HG03159 (cell line): ENCODE measurements at regions not wholly inside any gene's neighbourhood (a gene's known extent, or its start where the extent isn't known, plus 50 kb on each side); places are given as distances from the start of the nearest gene placed in this dataset.
A peak's percentile ranks its signal among the peaks of the same experiment; 100 is the strongest.

ENCODE experiments used
- ATAC-seq: cut with Tn5 transposase; IDR thresholded peaks from one replicate; pipeline ENCODE4 v1.9.1; 2021; ENCODE audit warnings: mild to moderate bottlenecking, moderate library complexity; ENCODE audit not compliant: unreplicated experiment

GRCh38 chr2:217222309-217222910 is 362.5 kb upstream of the TNP1 start:
- ATAC-seq: no peak

- ATAC-seq: no peak
Observed at GRCh38 chr2:217220228-217221013, 360.6 kb upstream of the TNP1 start.

- ATAC-seq: no peak
Observed at GRCh38 chr2:217219164-217219520, 359.3 kb upstream of the TNP1 start.

GRCh38 chr2:217218269-217219163 is 358.7 kb upstream of the TNP1 start:
- ATAC-seq: peak; percentile 70

GRCh38 chr2:217216982-217217381 is 357.1 kb upstream of the TNP1 start:
- no peak for ATAC-seq

GRCh38 chr2:217216316-217216715 is 356.5 kb upstream of the TNP1 start:
- ATAC-seq: no peak

GRCh38 chr2:217215877-217216276 is 356.0 kb upstream of the TNP1 start:
- no peak for ATAC-seq

- no peak for ATAC-seq
Observed at GRCh38 chr2:217208867-217209266, 349.0 kb upstream of the TNP1 start.

GRCh38 chr2:217207699-217208010 is 347.8 kb upstream of the TNP1 start:
- no peak for ATAC-seq

- ATAC-seq: no peak
Observed at GRCh38 chr2:217206907-217207698, 347.2 kb upstream of the TNP1 start.

- ATAC-seq: no peak
Observed at GRCh38 chr2:217206016-217206725, 346.3 kb upstream of the TNP1 start.

- no peak for ATAC-seq
Observed at GRCh38 chr2:217204358-217204757, 344.5 kb upstream of the TNP1 start.

- no peak for ATAC-seq
Observed at GRCh38 chr2:217203086-217203485, 343.2 kb upstream of the TNP1 start.

GRCh38 chr2:217199255-217199630 is 339.4 kb upstream of the TNP1 start:
- ATAC-seq: no peak

- ATAC-seq: no peak
Observed at GRCh38 chr2:217195658-217196446, 336.0 kb upstream of the TNP1 start.

GRCh38 chr2:217195016-217195415 is 335.2 kb upstream of the TNP1 start:
- ATAC-seq: no peak

- ATAC-seq: no peak
Observed at GRCh38 chr2:217193431-217194340, 333.8 kb upstream of the TNP1 start.

- ATAC-seq: no peak
Observed at GRCh38 chr2:217192366-217192765, 332.5 kb upstream of the TNP1 start.

GRCh38 chr2:217189747-217190146 is 329.9 kb upstream of the TNP1 start:
- no peak for ATAC-seq
